ENCODE measurements at regions not wholly inside any gene's neighbourhood (a gene's known extent, or its start where the extent isn't known, plus 50 kb on each side); places are given as distances from the start of the nearest gene placed in this dataset.
A peak's percentile ranks its signal among the peaks of the same experiment; 100 is the strongest.

DNA sequence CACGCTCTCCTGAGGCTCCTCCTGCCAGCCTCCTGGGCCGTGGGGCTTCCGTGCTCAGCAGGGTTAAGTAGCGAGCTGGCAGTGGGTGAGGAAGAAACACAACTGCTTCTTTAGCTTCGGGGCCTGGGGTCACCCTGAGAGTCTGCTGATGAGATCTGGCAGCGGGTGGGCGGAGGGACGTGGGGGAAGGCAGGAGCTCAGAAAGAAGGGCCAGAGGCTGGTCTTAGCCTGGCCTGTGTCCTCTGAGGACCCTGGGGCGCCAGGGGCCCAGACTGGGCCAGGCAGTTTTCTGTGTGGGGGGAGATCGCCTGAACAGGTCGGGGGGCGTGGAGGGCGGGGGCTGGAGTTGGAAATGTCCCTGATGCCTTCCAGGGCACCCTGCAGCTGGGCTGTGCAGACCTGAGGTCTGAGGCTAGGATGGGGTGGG, 97.8 kb upstream of the GSE1 start (continued):
- TF ChIP-seq MXI1 (IDR thresholded peaks at IDR 0.05; ENCODE audit: borderline replicate concordance, low read depth, low read length) (no peak), ZSCAN31 (CRISPR knock-in tag; IDR thresholded peaks at IDR 0.05; ENCODE audit: low read depth) (peak; percentile 7; the same call in 1 of the 2 replicates), KLF16 (CRISPR knock-in tag; IDR thresholded peaks at IDR 0.05) (peak in 1 of 2 experiments; percentile 2; a peak in 1 of 4 replicates), ZBTB38 (CRISPR knock-in tag; IDR thresholded peaks at IDR 0.05) (no peak), SAFB2 (CRISPR knock-in tag; IDR thresholded peaks at IDR 0.05; ENCODE audit: borderline replicate concordance, low read depth) (no peak), ZBTB8A (CRISPR knock-in tag; IDR thresholded peaks at IDR 0.05; ENCODE audit: borderline replicate concordance, low read depth) (peak; percentile 30; the same call in 1 of the 2 replicates), ZBTB7B (CRISPR knock-in tag; IDR thresholded peaks at IDR 0.05) (no peak; the same call in 1 of the 2 replicates), MTF2 (CRISPR knock-in tag; IDR thresholded peaks at IDR 0.05; ENCODE audit: borderline replicate concordance) (0 out of 2 replicates have a peak, but pooled peaks have one; percentile 21), RBFOX2 (IDR thresholded peaks at IDR 0.05; ENCODE audit: low read depth, low read length) (peak; percentile 86)
- TF ChIP-seq, protein P1, sequence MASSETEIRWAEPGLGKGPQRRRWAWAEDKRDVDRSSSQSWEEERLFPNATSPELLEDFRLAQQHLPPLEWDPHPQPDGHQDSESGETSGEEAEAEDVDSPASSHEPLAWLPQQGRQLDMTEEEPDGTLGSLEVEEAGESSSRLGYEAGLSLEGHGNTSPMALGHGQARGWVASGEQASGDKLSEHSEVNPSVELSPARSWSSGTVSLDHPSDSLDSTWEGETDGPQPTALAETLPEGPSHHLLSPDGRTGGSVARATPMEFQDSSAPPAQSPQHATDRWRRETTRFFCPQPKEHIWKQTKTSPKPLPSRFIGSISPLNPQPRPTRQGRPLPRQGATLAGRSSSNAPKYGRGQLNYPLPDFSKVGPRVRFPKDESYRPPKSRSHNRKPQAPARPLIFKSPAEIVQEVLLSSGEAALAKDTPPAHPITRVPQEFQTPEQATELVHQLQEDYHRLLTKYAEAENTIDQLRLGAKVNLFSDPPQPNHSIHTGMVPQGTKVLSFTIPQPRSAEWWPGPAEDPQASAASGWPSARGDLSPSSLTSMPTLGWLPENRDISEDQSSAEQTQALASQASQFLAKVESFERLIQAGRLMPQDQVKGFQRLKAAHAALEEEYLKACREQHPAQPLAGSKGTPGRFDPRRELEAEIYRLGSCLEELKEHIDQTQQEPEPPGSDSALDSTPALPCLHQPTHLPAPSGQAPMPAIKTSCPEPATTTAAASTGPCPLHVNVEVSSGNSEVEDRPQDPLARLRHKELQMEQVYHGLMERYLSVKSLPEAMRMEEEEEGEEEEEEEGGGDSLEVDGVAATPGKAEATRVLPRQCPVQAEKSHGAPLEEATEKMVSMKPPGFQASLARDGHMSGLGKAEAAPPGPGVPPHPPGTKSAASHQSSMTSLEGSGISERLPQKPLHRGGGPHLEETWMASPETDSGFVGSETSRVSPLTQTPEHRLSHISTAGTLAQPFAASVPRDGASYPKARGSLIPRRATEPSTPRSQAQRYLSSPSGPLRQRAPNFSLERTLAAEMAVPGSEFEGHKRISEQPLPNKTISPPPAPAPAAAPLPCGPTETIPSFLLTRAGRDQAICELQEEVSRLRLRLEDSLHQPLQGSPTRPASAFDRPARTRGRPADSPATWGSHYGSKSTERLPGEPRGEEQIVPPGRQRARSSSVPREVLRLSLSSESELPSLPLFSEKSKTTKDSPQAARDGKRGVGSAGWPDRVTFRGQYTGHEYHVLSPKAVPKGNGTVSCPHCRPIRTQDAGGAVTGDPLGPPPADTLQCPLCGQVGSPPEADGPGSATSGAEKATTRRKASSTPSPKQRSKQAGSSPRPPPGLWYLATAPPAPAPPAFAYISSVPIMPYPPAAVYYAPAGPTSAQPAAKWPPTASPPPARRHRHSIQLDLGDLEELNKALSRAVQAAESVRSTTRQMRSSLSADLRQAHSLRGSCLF (CRISPR knock-in tag; IDR thresholded peaks at IDR 0.05; ENCODE audit: borderline replicate concordance) = no peak
- TF ChIP-seq, protein P2, sequence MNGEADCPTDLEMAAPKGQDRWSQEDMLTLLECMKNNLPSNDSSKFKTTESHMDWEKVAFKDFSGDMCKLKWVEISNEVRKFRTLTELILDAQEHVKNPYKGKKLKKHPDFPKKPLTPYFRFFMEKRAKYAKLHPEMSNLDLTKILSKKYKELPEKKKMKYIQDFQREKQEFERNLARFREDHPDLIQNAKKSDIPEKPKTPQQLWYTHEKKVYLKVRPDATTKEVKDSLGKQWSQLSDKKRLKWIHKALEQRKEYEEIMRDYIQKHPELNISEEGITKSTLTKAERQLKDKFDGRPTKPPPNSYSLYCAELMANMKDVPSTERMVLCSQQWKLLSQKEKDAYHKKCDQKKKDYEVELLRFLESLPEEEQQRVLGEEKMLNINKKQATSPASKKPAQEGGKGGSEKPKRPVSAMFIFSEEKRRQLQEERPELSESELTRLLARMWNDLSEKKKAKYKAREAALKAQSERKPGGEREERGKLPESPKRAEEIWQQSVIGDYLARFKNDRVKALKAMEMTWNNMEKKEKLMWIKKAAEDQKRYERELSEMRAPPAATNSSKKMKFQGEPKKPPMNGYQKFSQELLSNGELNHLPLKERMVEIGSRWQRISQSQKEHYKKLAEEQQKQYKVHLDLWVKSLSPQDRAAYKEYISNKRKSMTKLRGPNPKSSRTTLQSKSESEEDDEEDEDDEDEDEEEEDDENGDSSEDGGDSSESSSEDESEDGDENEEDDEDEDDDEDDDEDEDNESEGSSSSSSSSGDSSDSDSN (CRISPR knock-in tag; IDR thresholded peaks at IDR 0.05) = peak; percentile 56; the same call in 1 of the 2 replicates
